Neural progenitor cell (in vitro differentiated cells): ENCODE measurements at regions not wholly inside any gene's neighbourhood (a gene's known extent, or its start where the extent isn't known, plus 50 kb on each side); places are given as distances from the start of the nearest gene placed in this dataset.
A peak's percentile ranks its signal among the peaks of the same experiment; 100 is the strongest.

Experiments
- DNase-seq: peaks from one replicate; pipeline ENCODE4 v3.0.0-alpha.2; 2016; ENCODE audit warnings: low spot score
- H2AFZ ChIP-seq: fragments of 200-600 bp; sonication (generic); replicated peaks from 2 replicates; pipeline ENCODE4 v1.6.1; 2016; ENCODE audit warnings: antibody characterized with exemption
- H3F3A ChIP-seq: fragments of 200-600 bp; sonication (generic); 2 replicates; pipeline ENCODE4 v1.6.1; 2016; ENCODE audit warnings: antibody characterized with exemption, low read depth
- H3K27ac ChIP-seq: fragments of 200-600 bp; sonication (generic); 2 replicates; pipeline ENCODE4 v1.5.1; 2016; ENCODE audit warnings: mild to moderate bottlenecking
- H3K27me3 ChIP-seq: fragments of 200-600 bp; sonication (generic); 2 replicates; pipeline ENCODE4 v1.6.1; 2016; ENCODE audit warnings: mild to moderate bottlenecking, moderate library complexity
- H3K36me3 ChIP-seq: fragments of 200-600 bp; sonication (generic); 2 replicates; pipeline ENCODE4 v1.5.1; 2016
- H3K4me1 ChIP-seq: fragments of 200-600 bp; sonication (generic); 2 replicates; pipeline ENCODE4 v1.6.1; 2016; ENCODE audit warnings: mixed run types
- H3K4me2 ChIP-seq: fragments of 200-600 bp; sonication (generic); 2 replicates; pipeline ENCODE4 v1.6.1; 2016
- H3K4me3 ChIP-seq: fragments of 200-600 bp; sonication (generic); 2 replicates; pipeline ENCODE4 v1.5.1; 2016
- H3K79me2 ChIP-seq: fragments of 200-600 bp; sonication (generic); 2 replicates; pipeline ENCODE4 v1.6.1; 2016; ENCODE audit warnings: low read depth
- H3K9ac ChIP-seq: fragments of 200-600 bp; sonication (generic); 2 replicates; pipeline ENCODE4 v1.6.1; 2016
- H3K9me3 ChIP-seq: fragments of 200-600 bp; sonication (generic); 2 replicates; pipeline ENCODE4 v1.5.1; 2016; ENCODE audit warnings: low read depth
- H4K20me1 ChIP-seq: fragments of 200-600 bp; sonication (generic); 2 replicates; pipeline ENCODE4 v1.6.1; 2016; ENCODE audit warnings: low read depth
- H3K27ac Mint-ChIP-seq: 3 replicates; pipeline ENCODE4 v1.8.0; 2021; ENCODE audit warnings: mixed read lengths
- H3K27me3 Mint-ChIP-seq: 2 replicates; pipeline ENCODE4 v1.8.0; 2022; ENCODE audit warnings: low read depth, mild to moderate bottlenecking, inconsistent platforms, moderate library complexity, mixed read lengths; ENCODE audit not compliant: insufficient read depth
- H3K36me3 Mint-ChIP-seq: 3 replicates; pipeline ENCODE4 v1.8.0; 2021; ENCODE audit warnings: mixed read lengths
- H3K4me1 Mint-ChIP-seq: 3 replicates; pipeline ENCODE4 v1.8.0; 2021; ENCODE audit warnings: mixed read lengths
- H3K4me3 Mint-ChIP-seq: 3 replicates; pipeline ENCODE4 v1.8.0; 2021; ENCODE audit warnings: mild to moderate bottlenecking, moderate library complexity, mixed read lengths
- H3K9me3 Mint-ChIP-seq: 3 replicates; pipeline ENCODE4 v1.8.0; 2020; ENCODE audit warnings: mixed read lengths
- EZH2 ChIP-seq: fragments of 200-600 bp; sonication (generic); IDR thresholded peaks from 2 replicates; pipeline ENCODE4 v1.6.1; 2017; ENCODE audit warnings: antibody characterized with exemption, mild to moderate bottlenecking, moderate library complexity
- EZH2phosphoT487 ChIP-seq: fragments of 200-600 bp; sonication (generic); IDR thresholded peaks from 2 replicates; pipeline ENCODE4 v1.6.1; 2017; ENCODE audit warnings: antibody characterized with exemption
- TF ChIP-seq, protein P1 (sequence below): fragments of 200-600 bp; sonication (generic); IDR thresholded peaks from 2 replicates; pipeline ENCODE4 v1.5.1; 2017; ENCODE audit warnings: antibody characterized with exemption, mild to moderate bottlenecking

DNA sequence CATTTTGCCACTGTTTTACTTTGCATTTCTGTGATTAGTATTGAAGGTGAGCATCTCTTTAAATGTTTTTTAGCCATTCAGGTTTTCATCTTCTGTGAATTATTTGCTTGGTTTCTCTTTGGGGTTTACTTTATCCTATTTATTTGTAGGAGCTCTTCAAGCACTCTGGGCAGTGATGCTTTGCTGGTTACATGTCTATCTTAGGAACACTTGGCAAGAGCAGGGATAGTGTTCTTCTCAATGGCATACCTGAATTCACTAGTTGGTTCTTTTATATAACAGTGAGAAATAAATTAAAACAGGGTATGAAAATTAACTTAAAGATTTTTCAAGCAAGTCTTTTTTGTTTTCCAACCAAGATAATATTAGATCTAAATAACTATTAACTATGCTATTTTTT, 119.7 kb upstream of the BACH2 start:
- no peak overlapping the region for H3K27ac Mint-ChIP-seq
- peaks cover 17% of the 10 kb centered on the region for H3F3A ChIP-seq
- no peaks in the 10 kb centered on the region for H3K36me3 Mint-ChIP-seq
- peaks cover 27% of the 10 kb centered on the region for H3K4me1 Mint-ChIP-seq
- peaks cover 3% of the 10 kb centered on the region for H3K9me3 Mint-ChIP-seq
- TF ChIP-seq EZH2: no peak
- no peak for TF ChIP-seq EZH2phosphoT487
- TF ChIP-seq, protein P1, sequence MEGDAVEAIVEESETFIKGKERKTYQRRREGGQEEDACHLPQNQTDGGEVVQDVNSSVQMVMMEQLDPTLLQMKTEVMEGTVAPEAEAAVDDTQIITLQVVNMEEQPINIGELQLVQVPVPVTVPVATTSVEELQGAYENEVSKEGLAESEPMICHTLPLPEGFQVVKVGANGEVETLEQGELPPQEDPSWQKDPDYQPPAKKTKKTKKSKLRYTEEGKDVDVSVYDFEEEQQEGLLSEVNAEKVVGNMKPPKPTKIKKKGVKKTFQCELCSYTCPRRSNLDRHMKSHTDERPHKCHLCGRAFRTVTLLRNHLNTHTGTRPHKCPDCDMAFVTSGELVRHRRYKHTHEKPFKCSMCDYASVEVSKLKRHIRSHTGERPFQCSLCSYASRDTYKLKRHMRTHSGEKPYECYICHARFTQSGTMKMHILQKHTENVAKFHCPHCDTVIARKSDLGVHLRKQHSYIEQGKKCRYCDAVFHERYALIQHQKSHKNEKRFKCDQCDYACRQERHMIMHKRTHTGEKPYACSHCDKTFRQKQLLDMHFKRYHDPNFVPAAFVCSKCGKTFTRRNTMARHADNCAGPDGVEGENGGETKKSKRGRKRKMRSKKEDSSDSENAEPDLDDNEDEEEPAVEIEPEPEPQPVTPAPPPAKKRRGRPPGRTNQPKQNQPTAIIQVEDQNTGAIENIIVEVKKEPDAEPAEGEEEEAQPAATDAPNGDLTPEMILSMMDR: no peak
- no peaks in the 10 kb centered on the region for H3K36me3 ChIP-seq
- H3K9ac ChIP-seq: no peak overlapping the region
- no peaks in the 10 kb centered on the region for H4K20me1 ChIP-seq
- no peaks in the 10 kb centered on the region for H3K79me2 ChIP-seq
- H3K9me3 ChIP-seq: no peaks in the 10 kb centered on the region
- H3K4me3 ChIP-seq: no peak overlapping the region
- no peak overlapping the region for H3K4me3 Mint-ChIP-seq
- no peak for DNase-seq
- no peak overlapping the region for H2AFZ ChIP-seq
- H3K27me3 ChIP-seq: no peaks in the 10 kb centered on the region
- no peak overlapping the region for H3K27ac ChIP-seq
- no peaks in the 10 kb centered on the region for H3K27me3 Mint-ChIP-seq
- H3K4me1 ChIP-seq: peaks cover 19% of the 10 kb centered on the region
- H3K4me2 ChIP-seq: no peak overlapping the region

DNA sequence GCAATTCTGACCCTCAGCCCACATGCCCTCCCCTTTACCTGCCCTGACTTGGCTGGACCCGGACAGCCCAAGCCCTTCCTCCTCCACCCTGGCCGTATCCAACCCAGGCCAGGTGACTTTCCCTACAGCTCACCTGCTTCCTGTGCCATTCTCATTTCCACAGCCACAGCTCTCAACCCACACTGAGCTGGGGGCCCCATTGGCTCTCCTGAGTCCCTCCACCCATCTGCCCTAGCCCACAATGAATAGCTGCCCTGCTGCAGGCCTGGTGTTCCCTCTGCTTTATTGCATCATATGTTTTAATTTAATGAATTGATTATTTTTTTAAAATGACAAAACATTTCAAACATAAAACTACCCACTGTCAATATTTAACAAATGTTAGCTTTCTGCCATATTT, 118.5 kb upstream of the BACH2 start:
- TF ChIP-seq EZH2phosphoT487: no peak
- no peak for TF ChIP-seq EZH2
- no peaks in the 10 kb centered on the region for H3K27me3 ChIP-seq
- no peaks in the 10 kb centered on the region for H3K36me3 Mint-ChIP-seq
- peaks cover 19% of the 10 kb centered on the region for H3K4me1 ChIP-seq
- no peaks in the 10 kb centered on the region for H3K79me2 ChIP-seq
- H3K9me3 ChIP-seq: no peaks in the 10 kb centered on the region
- H3K9me3 Mint-ChIP-seq: peaks cover 3% of the 10 kb centered on the region
- no peaks in the 10 kb centered on the region for H3K36me3 ChIP-seq
- no peak overlapping the region for H3K27ac Mint-ChIP-seq
- no peak overlapping the region for H3K4me3 Mint-ChIP-seq
- DNase-seq: no peak
- no peak overlapping the region for H3K9ac ChIP-seq
- no peaks in the 10 kb centered on the region for H4K20me1 ChIP-seq
- no peak overlapping the region for H3K4me3 ChIP-seq
- no peak overlapping the region for H3K27ac ChIP-seq
- H3K4me1 Mint-ChIP-seq: peaks cover 27% of the 10 kb centered on the region
- H3K27me3 Mint-ChIP-seq: peaks cover 2% of the 10 kb centered on the region
- no peak overlapping the region for H2AFZ ChIP-seq
- no peak overlapping the region for H3K4me2 ChIP-seq
- peaks cover 17% of the 10 kb centered on the region for H3F3A ChIP-seq

DNA sequence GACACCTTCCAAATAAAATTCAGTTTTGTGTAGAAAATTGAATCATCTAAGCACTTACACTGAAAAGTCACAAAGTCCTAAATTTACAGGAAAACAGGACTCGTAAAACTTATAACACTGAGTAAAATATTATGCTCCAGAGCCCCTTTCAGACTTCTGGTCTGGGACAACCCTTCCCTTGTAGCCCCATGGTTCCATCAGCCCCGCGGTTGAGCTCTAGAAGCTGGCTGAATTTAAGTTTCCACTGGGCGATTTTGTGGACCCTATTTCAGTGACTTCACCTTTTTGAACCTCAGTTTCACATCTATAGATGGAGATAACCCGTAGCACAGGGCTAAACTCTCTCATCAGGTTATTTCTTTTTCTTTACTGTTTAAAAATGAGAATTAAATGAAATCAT, 117.7 kb upstream of the BACH2 start:
- H3K79me2 ChIP-seq: no peaks in the 10 kb centered on the region
- Mint-ChIP-seq H3K9me3 (peaks cover 3% of the 10 kb centered on the region), H3K4me3 (no peak overlapping the region), H3K27ac (no peak overlapping the region), H3K36me3 (no peaks in the 10 kb centered on the region), H3K4me1 (peaks cover 25% of the 10 kb centered on the region), H3K27me3 (peaks cover 2% of the 10 kb centered on the region)
- H4K20me1 ChIP-seq: no peaks in the 10 kb centered on the region
- TF ChIP-seq EZH2 (no peak), EZH2phosphoT487 (no peak)
- TF ChIP-seq, protein P1: no peak
- H3K27ac ChIP-seq: no peak overlapping the region
- no peak for DNase-seq
- H3K36me3 ChIP-seq: no peaks in the 10 kb centered on the region
- H3K4me3 ChIP-seq: no peak overlapping the region
- H2AFZ ChIP-seq: no peak overlapping the region
- peaks cover 17% of the 10 kb centered on the region for H3F3A ChIP-seq
- H3K4me1 ChIP-seq: peaks cover 19% of the 10 kb centered on the region
- H3K9me3 ChIP-seq: no peaks in the 10 kb centered on the region
- H3K9ac ChIP-seq: no peak overlapping the region
- H3K4me2 ChIP-seq: peak overlapping the region; percentile 73
- H3K27me3 ChIP-seq: no peaks in the 10 kb centered on the region

DNA sequence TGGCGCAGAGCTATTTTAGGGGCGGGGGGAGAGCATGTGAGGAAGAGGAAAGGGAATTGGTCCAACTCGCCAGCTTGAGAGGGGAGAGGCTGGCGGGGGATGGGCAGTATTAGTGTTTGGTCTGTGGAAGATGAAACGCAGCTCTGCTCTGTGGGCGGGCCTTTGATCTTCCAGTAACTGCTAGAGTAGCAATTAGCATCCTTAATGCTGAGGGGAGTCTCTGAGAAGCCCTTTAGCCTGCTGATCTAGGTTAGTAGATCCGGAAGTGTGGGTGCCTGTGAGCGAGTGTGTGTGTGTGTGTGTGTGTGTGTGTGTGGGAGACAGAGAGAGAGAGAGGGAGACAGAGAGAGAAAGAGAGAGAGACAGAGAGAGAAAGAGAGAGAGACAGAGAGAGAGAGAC, 117.2 kb upstream of the BACH2 start:
- Histone ChIP-seq H3K4me2 (peak overlapping the region; percentile 73), H3K9ac (no peak overlapping the region), H3K4me3 (peak overlapping the region; percentile 33), H4K20me1 (no peaks in the 10 kb centered on the region), H3K27ac (no peak overlapping the region), H3K79me2 (no peaks in the 10 kb centered on the region), H3K36me3 (no peaks in the 10 kb centered on the region), H2AFZ (peak overlapping the region; percentile 99), H3K4me1 (peaks cover 19% of the 10 kb centered on the region), H3K27me3 (no peaks in the 10 kb centered on the region), H3F3A (peaks cover 17% of the 10 kb centered on the region), H3K9me3 (no peaks in the 10 kb centered on the region)
- H3K36me3 Mint-ChIP-seq: no peaks in the 10 kb centered on the region
- peaks cover 2% of the 10 kb centered on the region for H3K27me3 Mint-ChIP-seq
- no peak for TF ChIP-seq EZH2
- TF ChIP-seq, protein P1: no peak
- TF ChIP-seq EZH2phosphoT487: no peak
- peaks cover 25% of the 10 kb centered on the region for H3K4me1 Mint-ChIP-seq
- peak overlapping the region; percentile 58 for H3K4me3 Mint-ChIP-seq
- peaks cover 2% of the 10 kb centered on the region for H3K9me3 Mint-ChIP-seq
- peak; percentile 84 for DNase-seq
- H3K27ac Mint-ChIP-seq: peak overlapping the region; percentile 89
